Uterus (tissue), 2 donors: ENCODE measurements at regions not wholly inside any gene's neighbourhood (a gene's known extent, or its start where the extent isn't known, plus 50 kb on each side); places are given as distances from the start of the nearest gene placed in this dataset.

Source experiments
- POLR2A ChIP-seq, 2 donors: fragments of 450-650 bp; IDR thresholded peaks; one replicate each; pipeline ENCODE4 v1.6.1; 2016; ENCODE audit warnings: antibody characterized with exemption in 2 of 2, mild to moderate bottlenecking in 1 of 2, moderate library complexity in 1 of 2
- TF ChIP-seq, protein P1 (sequence below), 4 experiments: fragments of 200-600 bp in 2 of 4; fragments of 450-650 bp in 2 of 4; sonication (generic) in 2 of 4; IDR thresholded peaks; one replicate each; pipeline ENCODE4 v1.5.1; 2016 to 2019; ENCODE audit warnings: antibody characterized with exemption in 4 of 4, mild to moderate bottlenecking in 2 of 4, moderate library complexity in 1 of 4

DNA sequence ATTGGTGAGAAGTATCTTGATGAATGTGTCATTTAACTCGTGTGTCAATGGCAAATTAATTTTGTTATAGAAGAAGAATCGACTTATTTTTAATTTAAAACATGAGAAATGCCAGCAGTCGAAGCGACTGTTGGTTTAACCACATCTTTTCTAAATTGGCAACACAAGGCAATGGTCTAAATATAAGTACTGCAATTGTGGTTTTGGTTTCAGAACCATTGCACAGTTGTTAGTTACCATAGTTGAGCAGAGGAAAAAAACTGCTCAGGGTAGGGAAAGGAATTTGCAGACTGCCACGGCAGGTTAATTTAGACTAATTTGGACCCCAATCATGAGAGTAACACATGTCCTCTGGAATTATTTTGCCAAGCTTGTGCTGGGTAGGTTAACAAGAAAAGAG is 185.6 kb upstream of the RUNX1 start:
- TF ChIP-seq, protein P1, sequence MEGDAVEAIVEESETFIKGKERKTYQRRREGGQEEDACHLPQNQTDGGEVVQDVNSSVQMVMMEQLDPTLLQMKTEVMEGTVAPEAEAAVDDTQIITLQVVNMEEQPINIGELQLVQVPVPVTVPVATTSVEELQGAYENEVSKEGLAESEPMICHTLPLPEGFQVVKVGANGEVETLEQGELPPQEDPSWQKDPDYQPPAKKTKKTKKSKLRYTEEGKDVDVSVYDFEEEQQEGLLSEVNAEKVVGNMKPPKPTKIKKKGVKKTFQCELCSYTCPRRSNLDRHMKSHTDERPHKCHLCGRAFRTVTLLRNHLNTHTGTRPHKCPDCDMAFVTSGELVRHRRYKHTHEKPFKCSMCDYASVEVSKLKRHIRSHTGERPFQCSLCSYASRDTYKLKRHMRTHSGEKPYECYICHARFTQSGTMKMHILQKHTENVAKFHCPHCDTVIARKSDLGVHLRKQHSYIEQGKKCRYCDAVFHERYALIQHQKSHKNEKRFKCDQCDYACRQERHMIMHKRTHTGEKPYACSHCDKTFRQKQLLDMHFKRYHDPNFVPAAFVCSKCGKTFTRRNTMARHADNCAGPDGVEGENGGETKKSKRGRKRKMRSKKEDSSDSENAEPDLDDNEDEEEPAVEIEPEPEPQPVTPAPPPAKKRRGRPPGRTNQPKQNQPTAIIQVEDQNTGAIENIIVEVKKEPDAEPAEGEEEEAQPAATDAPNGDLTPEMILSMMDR (IDR thresholded peaks at IDR 0.05), result no peak
- TF ChIP-seq POLR2A (IDR thresholded peaks at IDR 0.05), result no peak
